Lower leg skin (tissue), 3 donors: ENCODE measurements at regions not wholly inside any gene's neighbourhood (a gene's known extent, or its start where the extent isn't known, plus 50 kb on each side); places are given as distances from the start of the nearest gene placed in this dataset.

Source experiments
- CTCF ChIP-seq, 3 donors: fragments of 450-650 bp; IDR thresholded peaks; one replicate each; pipeline ENCODE4 v1.5.1; 2016; ENCODE audit warnings: antibody characterized with exemption in 3 of 3, mild to moderate bottlenecking in 3 of 3, moderate library complexity in 2 of 3
- POLR2A ChIP-seq, 2 donors: fragments of 450-650 bp; IDR thresholded peaks; one replicate each; pipeline ENCODE4 v1.6.1; 2016 to 2017; ENCODE audit warnings: antibody characterized with exemption in 2 of 2, mild to moderate bottlenecking in 1 of 2, moderate library complexity in 1 of 2

GRCh38 chr3:190988102-190988501 lies 125.6 kb upstream of the GMNC start:
- TF ChIP-seq CTCF (IDR thresholded peaks at IDR 0.05) (no peak), POLR2A (IDR thresholded peaks at IDR 0.05) (no peak)
